ENCODE measurements at regions not wholly inside any gene's neighbourhood (a gene's known extent, or its start where the extent isn't known, plus 50 kb on each side); places are given as distances from the start of the nearest gene placed in this dataset.
"Not testable (repeated sequence)": the region's sequence is repeated elsewhere in the genome, so short reads cannot be mapped to it uniquely, and the experiment has no call there.

- DNase-seq, result no peak
- intact Hi-C loops (cut with DNase I), result no loop called here
These were observed 76.9 kb upstream of the PPARGC1A start for GRCh38 chr4:23966725-23967124.

GRCh38 chr4:23962462-23962861, 72.6 kb upstream of the PPARGC1A start:
- intact Hi-C loops (cut with DNase I), result no loop called here

DNA sequence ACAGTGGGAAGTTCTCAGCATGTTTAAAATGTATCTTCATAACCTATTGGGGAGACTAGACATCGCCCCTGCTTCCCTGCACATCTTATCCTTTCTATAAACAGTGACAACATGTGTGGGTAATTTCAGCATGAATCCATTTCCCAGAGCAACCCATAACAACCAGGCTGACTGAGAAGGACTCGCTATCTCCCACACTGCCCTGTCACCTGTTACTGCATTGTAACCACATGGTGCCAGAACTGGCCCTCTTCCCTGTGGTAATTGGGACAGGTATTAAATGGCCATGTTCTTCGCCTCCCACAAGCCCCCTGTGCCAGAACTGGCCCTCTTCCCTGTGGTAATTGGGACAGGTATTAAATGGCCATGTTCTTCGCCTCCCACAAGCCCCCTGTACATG, 71.5 kb upstream of the PPARGC1A start:
- intact Hi-C loops (cut with DNase I); DNase-seq: not testable (repeated sequence)

More at GRCh38 chr4:23962462-23962861, 72.6 kb upstream of the PPARGC1A start:
- DNase-seq, result no peak

DNA sequence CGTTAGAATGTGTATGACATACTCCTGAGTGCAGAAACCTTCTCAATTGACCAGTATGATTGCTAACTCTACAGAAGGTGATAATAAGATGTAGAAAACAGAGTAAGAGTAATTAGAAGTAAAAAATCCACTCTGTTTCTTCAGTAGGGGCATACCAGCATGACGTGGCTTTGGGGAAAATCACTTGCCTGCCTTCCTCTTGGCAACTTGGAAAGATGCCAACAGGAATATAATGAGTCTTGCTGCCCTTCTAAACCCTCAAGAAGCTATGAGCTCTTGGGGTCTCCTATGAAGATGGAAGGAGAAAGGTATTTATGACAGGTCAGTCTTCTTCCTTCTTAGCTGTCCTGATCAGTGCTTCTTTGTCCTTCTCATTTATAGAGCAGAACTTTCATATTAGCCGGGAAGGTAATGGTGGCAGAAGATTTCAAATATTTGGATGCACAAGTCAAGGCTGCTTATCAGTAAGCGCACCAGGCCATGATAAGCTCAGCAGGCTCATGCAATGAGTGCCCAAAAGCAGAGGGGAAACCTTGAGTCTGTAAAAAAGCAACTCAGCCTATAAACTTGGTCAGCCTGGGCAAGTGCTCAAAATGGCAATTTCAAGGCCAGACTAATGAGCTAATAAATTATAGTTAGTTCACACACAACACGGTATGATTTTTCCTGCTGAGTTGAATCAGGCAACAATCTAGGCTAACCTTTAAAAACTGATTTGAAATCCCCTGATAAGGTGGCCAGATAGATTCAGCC, 69.7 kb upstream of the PPARGC1A start:
- intact Hi-C loops (cut with DNase I), result no loop called here
- DNase-seq, result no peak

DNA sequence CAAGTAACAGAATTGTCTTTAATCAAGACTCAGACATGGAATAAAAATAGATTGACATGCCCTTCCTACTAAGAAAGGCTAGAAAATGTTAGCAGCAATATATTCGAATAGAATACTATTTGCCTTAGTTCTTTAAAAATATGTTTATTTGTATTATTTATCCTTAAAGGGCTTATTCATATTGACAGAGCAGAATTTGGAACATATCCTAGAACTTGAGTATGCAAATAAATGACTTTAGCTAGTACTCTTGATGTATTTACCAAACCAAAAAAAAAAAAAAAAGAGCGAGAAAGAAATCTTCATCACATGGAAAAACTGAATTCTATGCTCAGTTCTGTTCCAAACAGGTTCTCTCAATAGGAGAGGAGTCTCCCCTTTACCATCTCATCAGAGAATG, 68.9 kb upstream of the PPARGC1A start:
- no peak for DNase-seq
- intact Hi-C loops (cut with DNase I), result no loop called here

DNA sequence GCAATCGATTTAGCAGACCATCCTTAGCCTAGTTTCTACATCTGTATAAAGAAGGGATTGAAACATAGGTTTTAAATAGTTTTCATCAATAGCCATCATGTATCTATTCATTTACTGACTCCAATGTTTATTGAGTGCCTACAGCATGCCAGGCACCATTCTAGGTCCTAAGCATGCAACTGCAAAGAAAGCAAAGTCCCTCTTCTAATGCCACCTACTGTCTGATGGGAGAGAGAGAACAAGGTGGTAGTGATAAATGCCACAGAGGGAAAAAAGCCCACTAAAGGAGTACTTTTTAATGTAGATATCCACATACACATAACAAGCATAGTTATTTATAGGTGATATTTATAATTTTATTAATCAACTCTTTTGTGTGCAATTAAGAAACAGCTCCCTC, 67.6 kb upstream of the PPARGC1A start:
- intact Hi-C loops (cut with DNase I), result no loop called here
- DNase-seq, result no peak

DNA sequence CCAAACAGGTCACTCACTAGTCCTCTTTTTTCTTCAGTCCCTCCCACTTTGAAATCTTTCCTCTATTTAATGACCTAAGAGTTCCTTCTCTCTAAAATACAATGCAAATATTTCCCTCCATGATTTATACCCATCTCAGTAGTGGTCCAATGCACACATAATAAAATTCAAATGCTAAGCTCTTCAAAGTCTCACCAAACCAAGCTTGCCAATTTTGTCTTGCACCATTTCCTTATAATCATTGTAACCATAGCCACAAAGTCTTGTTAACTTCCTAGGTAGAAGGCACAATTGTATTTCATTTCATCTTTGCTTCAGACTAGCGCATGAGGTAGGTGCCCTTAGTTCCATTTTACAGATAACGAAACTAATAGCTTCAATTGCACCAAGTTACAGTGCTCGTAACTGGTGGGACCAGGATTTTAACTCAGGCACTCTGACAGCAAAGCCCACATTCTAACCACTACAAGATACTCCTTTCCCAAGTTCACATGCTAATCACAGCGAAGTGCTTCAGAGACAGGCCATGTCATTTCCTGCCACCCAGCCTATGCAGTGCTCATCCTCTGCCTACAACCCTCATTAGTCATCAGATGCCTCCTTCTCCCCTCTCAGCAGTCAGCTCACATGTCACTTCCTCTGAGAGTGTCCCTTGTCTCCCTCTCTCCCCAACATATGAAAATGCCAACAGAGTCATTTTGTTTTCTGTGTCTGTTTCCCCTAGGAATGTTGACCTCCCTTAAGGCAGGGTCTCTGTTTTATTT, 66.9 kb upstream of the PPARGC1A start:
- DNase-seq, result no peak
- intact Hi-C loops (cut with DNase I), result no loop called here

- intact Hi-C loops (cut with DNase I), result no loop called here
- no peak for DNase-seq
These were observed 62.4 kb upstream of the PPARGC1A start for GRCh38 chr4:23952258-23952657.

DNA sequence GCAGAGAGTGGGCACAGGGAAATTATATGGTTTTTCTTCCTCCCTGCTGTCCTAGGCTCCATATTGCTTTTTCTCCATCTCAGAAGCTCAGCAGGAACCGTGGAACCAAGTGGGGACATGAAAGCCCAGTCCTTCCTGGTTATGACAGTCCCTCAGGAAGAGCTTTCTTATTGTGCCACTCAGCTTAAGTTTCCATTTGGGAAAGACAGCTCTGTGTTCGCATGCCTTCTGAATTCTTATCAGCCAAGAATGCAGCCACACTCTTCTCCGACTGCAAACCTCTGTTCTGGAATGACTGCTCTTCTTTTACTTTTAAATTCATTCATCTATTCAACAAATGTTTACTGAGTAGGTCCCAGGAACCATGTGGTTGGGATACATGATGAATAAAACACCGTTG, 58.0 kb upstream of the PPARGC1A start:
- intact Hi-C loops (cut with DNase I), result no loop called here
- no peak for DNase-seq

DNA sequence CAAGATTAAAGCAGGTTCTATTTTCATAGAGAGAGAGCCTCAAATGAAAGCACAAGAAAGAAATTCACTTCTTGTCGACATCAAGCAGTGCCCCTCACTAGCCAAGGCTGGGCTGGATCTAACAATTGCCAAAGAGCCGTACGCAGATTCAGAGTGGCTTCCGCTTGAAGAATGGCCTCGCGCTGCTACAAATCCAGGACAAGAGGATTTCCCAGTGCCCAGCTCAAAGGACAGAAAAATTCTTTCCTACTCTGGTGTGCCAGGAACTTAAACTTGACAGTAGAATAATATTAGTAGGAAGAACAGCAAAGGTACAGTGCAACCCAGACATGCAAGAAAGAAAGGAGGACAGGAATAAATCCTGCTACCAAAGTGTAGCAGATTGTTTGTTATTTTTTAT, 56.5 kb upstream of the PPARGC1A start:
- intact Hi-C loops (cut with DNase I), result no loop called here
- DNase-seq, result peak in 1 of 42 donors; percentile 15

- intact Hi-C loops (cut with DNase I), result no loop called here
- no peak for DNase-seq
These were observed 55.7 kb upstream of the PPARGC1A start for GRCh38 chr4:23945451-23946017.

- intact Hi-C loops (cut with DNase I); DNase-seq: not testable (repeated sequence)
These were observed 54.7 kb upstream of the PPARGC1A start for GRCh38 chr4:23944556-23944955.

DNA sequence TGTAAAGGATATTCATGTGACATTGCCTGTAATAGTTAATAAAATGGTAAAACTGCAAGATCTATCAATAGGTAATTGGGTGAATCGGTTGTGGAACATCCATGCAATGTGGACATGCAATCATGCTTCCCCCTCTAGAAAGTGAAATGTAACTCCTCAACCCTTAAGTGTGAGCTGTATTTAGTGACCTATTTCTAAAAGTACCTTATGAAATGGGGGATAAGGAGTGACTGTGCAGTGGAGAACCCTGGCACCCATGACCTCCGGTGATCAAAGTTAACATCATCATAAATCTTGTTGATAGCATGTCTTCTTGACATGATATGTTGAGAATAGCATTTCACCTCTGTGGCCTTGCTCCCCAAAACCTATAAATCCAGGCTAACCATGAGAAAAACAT, 53.6 kb upstream of the PPARGC1A start:
- intact Hi-C loops (cut with DNase I), result no loop called here
- no peak for DNase-seq

GRCh38 chr4:23942471-23942870, 52.6 kb upstream of the PPARGC1A start:
- intact Hi-C loops (cut with DNase I), result no loop called here
- DNase-seq, result no peak
